ENCODE measurements at regions not wholly inside any gene's neighbourhood (a gene's known extent, or its start where the extent isn't known, plus 50 kb on each side); places are given as distances from the start of the nearest gene placed in this dataset.

DNA sequence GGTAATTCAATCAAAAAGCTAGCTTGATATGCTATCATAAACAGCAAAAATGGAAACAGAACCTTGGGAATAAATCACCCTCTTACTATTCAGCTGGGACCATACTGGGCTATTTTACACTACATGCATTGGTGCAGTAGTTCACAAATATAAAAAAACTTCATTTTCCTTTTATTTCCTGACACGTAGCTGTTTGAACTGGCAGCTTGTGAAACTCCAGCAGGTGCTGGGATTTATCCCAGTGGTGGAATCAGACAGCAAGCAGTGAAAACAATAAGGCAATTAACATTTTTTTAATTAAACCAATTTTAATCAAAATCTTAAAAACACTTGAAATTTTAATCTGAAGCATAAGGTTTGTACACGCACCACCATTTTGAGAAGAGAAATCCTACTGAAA lies 240.4 kb upstream of the IRX5 start:
- DNase-seq (ENCODE audit: low read depth, low spot score) (no peak), ATAC-seq (no peak)
- Histone ChIP-seq H3K9me3 (ENCODE audit: control insufficient read depth, insufficient read depth, low read depth, low read length) (no peaks in the 10 kb centered on the region), H3K36me3 (ENCODE audit: control insufficient read depth, insufficient read depth, low read length) (no peaks in the 10 kb centered on the region), H3K4me1 (ENCODE audit: control insufficient read depth, insufficient read depth, low read length) (no peaks in the 10 kb centered on the region), H3K27ac (ENCODE audit: low read length) (no peak overlapping the region), H3K27me3 (ENCODE audit: control insufficient read depth, insufficient read depth, low read length) (no peaks in the 10 kb centered on the region; the same call in 1 of the 2 replicates), H3K4me3 (ENCODE audit: low read depth in 2 of 2, low read length in 2 of 2) (no peak overlapping the region)
- intact Hi-C loops (cut with micrococcal nuclease; ENCODE audit: unreplicated experiment) (no loop called here), in situ Hi-C loops (cut with HindIII; ENCODE audit: low pct_unique_long_range_greater_than_20kb, low sequenced_read_pairs) (no loop called here)
- ChIA-PET CTCF (no interaction called here), POLR2A (no interaction called here)
- BruUV-seq (replicated peaks) = no TSS peak
- TF ChIP-seq, protein P1, sequence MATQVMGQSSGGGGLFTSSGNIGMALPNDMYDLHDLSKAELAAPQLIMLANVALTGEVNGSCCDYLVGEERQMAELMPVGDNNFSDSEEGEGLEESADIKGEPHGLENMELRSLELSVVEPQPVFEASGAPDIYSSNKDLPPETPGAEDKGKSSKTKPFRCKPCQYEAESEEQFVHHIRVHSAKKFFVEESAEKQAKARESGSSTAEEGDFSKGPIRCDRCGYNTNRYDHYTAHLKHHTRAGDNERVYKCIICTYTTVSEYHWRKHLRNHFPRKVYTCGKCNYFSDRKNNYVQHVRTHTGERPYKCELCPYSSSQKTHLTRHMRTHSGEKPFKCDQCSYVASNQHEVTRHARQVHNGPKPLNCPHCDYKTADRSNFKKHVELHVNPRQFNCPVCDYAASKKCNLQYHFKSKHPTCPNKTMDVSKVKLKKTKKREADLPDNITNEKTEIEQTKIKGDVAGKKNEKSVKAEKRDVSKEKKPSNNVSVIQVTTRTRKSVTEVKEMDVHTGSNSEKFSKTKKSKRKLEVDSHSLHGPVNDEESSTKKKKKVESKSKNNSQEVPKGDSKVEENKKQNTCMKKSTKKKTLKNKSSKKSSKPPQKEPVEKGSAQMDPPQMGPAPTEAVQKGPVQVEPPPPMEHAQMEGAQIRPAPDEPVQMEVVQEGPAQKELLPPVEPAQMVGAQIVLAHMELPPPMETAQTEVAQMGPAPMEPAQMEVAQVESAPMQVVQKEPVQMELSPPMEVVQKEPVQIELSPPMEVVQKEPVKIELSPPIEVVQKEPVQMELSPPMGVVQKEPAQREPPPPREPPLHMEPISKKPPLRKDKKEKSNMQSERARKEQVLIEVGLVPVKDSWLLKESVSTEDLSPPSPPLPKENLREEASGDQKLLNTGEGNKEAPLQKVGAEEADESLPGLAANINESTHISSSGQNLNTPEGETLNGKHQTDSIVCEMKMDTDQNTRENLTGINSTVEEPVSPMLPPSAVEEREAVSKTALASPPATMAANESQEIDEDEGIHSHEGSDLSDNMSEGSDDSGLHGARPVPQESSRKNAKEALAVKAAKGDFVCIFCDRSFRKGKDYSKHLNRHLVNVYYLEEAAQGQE (IDR thresholded peaks at IDR 0.05; ENCODE audit: insufficient read depth in 1 of 2, low read depth in 2 of 2, low read length in 1 of 2) = no peak
- TF ChIP-seq, protein P2, sequence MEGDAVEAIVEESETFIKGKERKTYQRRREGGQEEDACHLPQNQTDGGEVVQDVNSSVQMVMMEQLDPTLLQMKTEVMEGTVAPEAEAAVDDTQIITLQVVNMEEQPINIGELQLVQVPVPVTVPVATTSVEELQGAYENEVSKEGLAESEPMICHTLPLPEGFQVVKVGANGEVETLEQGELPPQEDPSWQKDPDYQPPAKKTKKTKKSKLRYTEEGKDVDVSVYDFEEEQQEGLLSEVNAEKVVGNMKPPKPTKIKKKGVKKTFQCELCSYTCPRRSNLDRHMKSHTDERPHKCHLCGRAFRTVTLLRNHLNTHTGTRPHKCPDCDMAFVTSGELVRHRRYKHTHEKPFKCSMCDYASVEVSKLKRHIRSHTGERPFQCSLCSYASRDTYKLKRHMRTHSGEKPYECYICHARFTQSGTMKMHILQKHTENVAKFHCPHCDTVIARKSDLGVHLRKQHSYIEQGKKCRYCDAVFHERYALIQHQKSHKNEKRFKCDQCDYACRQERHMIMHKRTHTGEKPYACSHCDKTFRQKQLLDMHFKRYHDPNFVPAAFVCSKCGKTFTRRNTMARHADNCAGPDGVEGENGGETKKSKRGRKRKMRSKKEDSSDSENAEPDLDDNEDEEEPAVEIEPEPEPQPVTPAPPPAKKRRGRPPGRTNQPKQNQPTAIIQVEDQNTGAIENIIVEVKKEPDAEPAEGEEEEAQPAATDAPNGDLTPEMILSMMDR (IDR thresholded peaks at IDR 0.05) = no peak
- no peak for TF ChIP-seq SIN3A (IDR thresholded peaks at IDR 0.05; ENCODE audit: borderline replicate concordance, insufficient read depth, low read depth, low read length)
- TF ChIP-seq TCF7L2 (IDR thresholded peaks at IDR 0.05; ENCODE audit: low read depth, low read length) = no peak
- no peak for TF ChIP-seq POLR2AphosphoS5 (IDR thresholded peaks at IDR 0.05; ENCODE audit: low read depth, low read length)

DNA sequence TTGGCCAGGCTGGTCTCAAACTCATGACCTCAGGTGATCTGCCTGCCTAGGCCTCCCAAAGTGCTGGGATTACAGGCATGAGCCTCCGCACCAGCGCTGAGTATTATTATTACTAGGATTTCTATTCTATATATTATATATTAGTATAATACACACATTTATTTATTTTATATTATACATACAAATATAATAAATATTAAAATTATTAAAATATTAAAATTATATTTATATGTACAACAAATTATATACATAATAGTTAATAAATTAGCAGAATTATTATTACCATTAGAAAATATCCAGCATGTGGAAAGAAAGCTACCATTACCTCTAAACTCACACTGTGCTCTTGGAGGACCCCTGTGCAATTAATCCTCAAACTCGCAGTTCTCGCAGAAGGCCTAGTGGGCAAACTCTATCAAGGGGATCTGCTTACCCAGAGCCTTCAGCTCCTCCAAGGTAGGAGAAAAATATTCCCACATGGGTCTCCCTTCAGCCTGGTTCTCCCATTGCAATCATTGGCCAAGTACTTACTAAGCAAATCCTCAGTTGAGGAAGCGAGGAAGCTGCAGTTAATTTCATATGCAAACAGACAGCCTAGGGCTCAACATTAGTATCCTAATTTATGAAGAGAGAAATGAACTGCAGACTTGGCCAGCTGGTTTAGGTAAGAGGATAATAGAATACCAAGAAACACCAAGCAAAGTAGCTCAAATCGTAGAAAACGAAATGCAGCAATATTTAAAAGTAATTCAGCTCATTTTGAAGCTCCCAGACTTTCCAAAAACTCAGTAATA lies 241.4 kb upstream of the IRX5 start:
- H3K36me3 ChIP-seq (ENCODE audit: control insufficient read depth, insufficient read depth, low read length) = no peaks in the 10 kb centered on the region
- no peaks in the 10 kb centered on the region; the same call in 1 of the 2 replicates for H3K27me3 ChIP-seq (ENCODE audit: control insufficient read depth, insufficient read depth, low read length)
- no peak for ATAC-seq
- ChIA-PET CTCF (no interaction called here), POLR2A (no interaction called here)
- intact Hi-C loops (cut with micrococcal nuclease; ENCODE audit: unreplicated experiment) (no loop called here), in situ Hi-C loops (cut with HindIII; ENCODE audit: low pct_unique_long_range_greater_than_20kb, low sequenced_read_pairs) (no loop called here)
- H3K9me3 ChIP-seq (ENCODE audit: control insufficient read depth, insufficient read depth, low read depth, low read length) = no peaks in the 10 kb centered on the region
- TF ChIP-seq, protein P2 (IDR thresholded peaks at IDR 0.05) = no peak
- TF ChIP-seq, protein P1 (IDR thresholded peaks at IDR 0.05; ENCODE audit: insufficient read depth in 1 of 2, low read depth in 2 of 2, low read length in 1 of 2) = no peak
- TF ChIP-seq TCF7L2 (IDR thresholded peaks at IDR 0.05; ENCODE audit: low read depth, low read length) = no peak
- no peak for TF ChIP-seq POLR2AphosphoS5 (IDR thresholded peaks at IDR 0.05; ENCODE audit: low read depth, low read length)
- no peak for TF ChIP-seq SIN3A (IDR thresholded peaks at IDR 0.05; ENCODE audit: borderline replicate concordance, insufficient read depth, low read depth, low read length)
- no peaks in the 10 kb centered on the region for H3K4me1 ChIP-seq (ENCODE audit: control insufficient read depth, insufficient read depth, low read length)
- DNase-seq (ENCODE audit: low read depth, low spot score) = no peak
- no peak overlapping the region for H3K4me3 ChIP-seq (ENCODE audit: low read depth in 2 of 2, low read length in 2 of 2)
- BruUV-seq (replicated peaks) = no TSS peak
- no peak overlapping the region for H3K27ac ChIP-seq (ENCODE audit: low read length)
